IMR-90 (cell line): ENCODE measurements at regions not wholly inside any gene's neighbourhood (a gene's known extent, or its start where the extent isn't known, plus 50 kb on each side); places are given as distances from the start of the nearest gene placed in this dataset.

Experiments used
- ATAC-seq: fragments of 200-7000 bp; cut with Tn5 transposase; 2 replicates; pipeline ENCODE4 v1.9.1; 2020; ENCODE audit warnings: low read depth, mild to moderate bottlenecking, moderate library complexity
- BruUV-seq: library from RNA; stranded (reverse); fragments of 400-500 nt; replicated peaks from 2 replicates; lab custom pipeline; 2021; lab: Mats Ljungman, UMichigan
- CTCF ChIA-PET: fragments of 300-600 bp; formaldehyde crosslinking; extraction: SDS; loops from one replicate; lab custom pipeline; 2021; ENCODE audit warnings: antibody characterized with exemption; lab: Yijun Ruan, JAX
- POLR2A ChIA-PET: fragments of 300-600 bp; sonication (Branson Sonifier 250); formaldehyde crosslinking; loops from one replicate; lab custom pipeline; 2022; ENCODE audit warnings: antibody characterized with exemption; ENCODE audit not compliant: unreplicated experiment; lab: Charles Lee
- DNase-seq: peaks from one replicate; pipeline ENCODE4 v3.0.0; 2013
- H2AFZ ChIP-seq: replicated peaks from 2 replicates; pipeline ENCODE3; 2013; ENCODE audit warnings: low read length, mild to moderate bottlenecking; ENCODE audit not compliant: poor library complexity
- H2AK5ac ChIP-seq: 2 replicates; pipeline ENCODE4 v1.6.1; 2013; ENCODE audit warnings: low read depth, low read length, inconsistent platforms
- H2AK9ac ChIP-seq: replicated peaks from 2 replicates; pipeline ENCODE3; 2013; ENCODE audit warnings: mild to moderate bottlenecking, low read depth, low read length, moderate library complexity; ENCODE audit not compliant: poor library complexity
- H2BK120ac ChIP-seq: 2 replicates; pipeline ENCODE4 v1.6.1; 2013; ENCODE audit warnings: low read depth, low read length, inconsistent platforms
- H2BK15ac ChIP-seq: 3 replicates; pipeline ENCODE4 v1.6.1; 2013; ENCODE audit warnings: low read depth, low read length, inconsistent platforms
- H2BK20ac ChIP-seq: 2 replicates; pipeline ENCODE4 v1.6.1; 2013; ENCODE audit warnings: low read depth, mild to moderate bottlenecking, inconsistent platforms, low read length, moderate library complexity
- H2BK5ac ChIP-seq: 2 replicates; pipeline ENCODE4 v1.6.1; 2013; ENCODE audit warnings: mild to moderate bottlenecking, low read depth, low read length, inconsistent platforms; ENCODE audit not compliant: poor library complexity, severe bottlenecking
- H3K14ac ChIP-seq: replicated peaks from 2 replicates; pipeline ENCODE4 v1.6.1; 2013; ENCODE audit warnings: low read depth, low read length, inconsistent platforms
- H3K18ac ChIP-seq: 2 replicates; pipeline ENCODE4 v1.6.1; 2013; ENCODE audit warnings: low read depth, low read length, control low read depth
- H3K23ac ChIP-seq: 2 replicates; pipeline ENCODE4 v1.6.1; 2013; ENCODE audit warnings: low read depth, low read length, inconsistent platforms
- H3K27ac ChIP-seq: 2 replicates; pipeline ENCODE4 v1.5.1; 2013; ENCODE audit warnings: mild to moderate bottlenecking, control low read depth, low read length; ENCODE audit not compliant: insufficient read depth
- H3K27me3 ChIP-seq: 2 replicates; pipeline ENCODE4 v1.6.1; 2013; ENCODE audit warnings: low read length; ENCODE audit not compliant: control insufficient read depth, insufficient read depth
- H3K36me3 ChIP-seq: 2 replicates; pipeline ENCODE4 v1.6.1; 2013; ENCODE audit warnings: low read length, mixed read lengths; ENCODE audit not compliant: control insufficient read depth, insufficient read depth
- H3K4ac ChIP-seq: 2 replicates; pipeline ENCODE4 v1.6.1; 2013; ENCODE audit warnings: low read depth, low read length, inconsistent platforms
- H3K4me1 ChIP-seq: 2 replicates; pipeline ENCODE4 v1.6.1; 2013; ENCODE audit warnings: low read length, mixed read lengths; ENCODE audit not compliant: control insufficient read depth, insufficient read depth
- H3K4me2 ChIP-seq: 2 replicates; pipeline ENCODE4 v1.6.1; 2013; ENCODE audit warnings: low read depth, mild to moderate bottlenecking, control low read depth, low read length, moderate library complexity
- H3K4me3 ChIP-seq: 2 replicates; pipeline ENCODE4 v1.5.1; 2013; ENCODE audit warnings: low read depth, mild to moderate bottlenecking, control low read depth, low read length, moderate library complexity; ENCODE audit not compliant: insufficient read depth
- H3K56ac ChIP-seq: 2 replicates; pipeline ENCODE4 v1.6.1; 2013; ENCODE audit warnings: low read length, inconsistent platforms; ENCODE audit not compliant: insufficient read depth; ENCODE audit errors: extremely low read depth
- H3K79me1 ChIP-seq, 2 experiments: 2 replicates each; pipeline ENCODE4 v1.6.1; 2013; ENCODE audit warnings: low read length in 2 of 2, inconsistent platforms in 1 of 2, low read depth in 1 of 2
- H3K9ac ChIP-seq: 2 replicates; pipeline ENCODE4 v1.6.1; 2013; ENCODE audit warnings: low read depth, low read length, control low read depth
- H3K9me1 ChIP-seq: 2 replicates; pipeline ENCODE4 v1.6.1; 2013; ENCODE audit warnings: low read length, inconsistent platforms; ENCODE audit not compliant: insufficient read depth
- H3K9me3 ChIP-seq: 2 replicates; pipeline ENCODE4 v1.6.1; 2013; ENCODE audit warnings: low read length; ENCODE audit not compliant: control insufficient read depth, insufficient read depth
- H4K20me1 ChIP-seq: 2 replicates; pipeline ENCODE4 v1.6.1; 2013; ENCODE audit warnings: low read length, inconsistent platforms; ENCODE audit not compliant: insufficient read depth
- H4K5ac ChIP-seq: 2 replicates; pipeline ENCODE4 v1.6.1; 2013; ENCODE audit warnings: mild to moderate bottlenecking, low read depth, low read length, control low read depth
- H4K8ac ChIP-seq, 2 experiments: 2 replicates each; pipeline ENCODE4 v1.6.1; 2013; ENCODE audit warnings: low read depth in 2 of 2, low read length in 2 of 2, control low read depth in 1 of 2, inconsistent platforms in 1 of 2
- H4K91ac ChIP-seq: 2 replicates; pipeline ENCODE4 v1.6.1; 2013; ENCODE audit warnings: low read depth, low read length, inconsistent platforms; ENCODE audit not compliant: insufficient read depth
- BHLHE40 ChIP-seq: fragments of 150-350 bp; IDR thresholded peaks from 2 replicates; pipeline ENCODE4 v1.6.1; 2016; ENCODE audit warnings: mild to moderate bottlenecking, low read depth, low read length
- CEBPB ChIP-seq: IDR thresholded peaks from 2 replicates; pipeline ENCODE4 v1.6.1; 2012; ENCODE audit warnings: low read depth, low read length, improper control_type of control experiment
- CHD1 ChIP-seq: IDR thresholded peaks from 2 replicates; pipeline ENCODE4 v1.6.1; 2012; ENCODE audit warnings: low read depth, low read length, improper control_type of control experiment
- FOS ChIP-seq: fragments of 150-350 bp; IDR thresholded peaks from 2 replicates; pipeline ENCODE4 v1.6.1; 2016; ENCODE audit warnings: low read depth, low read length
- MAFK ChIP-seq: IDR thresholded peaks from 2 replicates; pipeline ENCODE4 v1.6.1; 2012; ENCODE audit warnings: low read depth, low read length, improper control_type of control experiment
- MAZ ChIP-seq: IDR thresholded peaks from 2 replicates; pipeline ENCODE4 v1.6.1; 2012; ENCODE audit warnings: low read depth, mild to moderate bottlenecking, low read length, improper control_type of control experiment, moderate library complexity, borderline replicate concordance
- MXI1 ChIP-seq: IDR thresholded peaks from 2 replicates; pipeline ENCODE4 v1.6.1; 2012; ENCODE audit warnings: low read depth, mild to moderate bottlenecking, low read length, moderate library complexity, borderline replicate concordance
- NFE2L2 ChIP-seq: fragments of 150-350 bp; IDR thresholded peaks from 2 replicates; pipeline ENCODE4 v1.6.1; 2016; ENCODE audit warnings: low read depth, mild to moderate bottlenecking, low read length
- POLR2A ChIP-seq: IDR thresholded peaks from 2 replicates; pipeline ENCODE4 v1.6.1; 2012; ENCODE audit warnings: mild to moderate bottlenecking, low read depth, low read length
- RAD21 ChIP-seq: IDR thresholded peaks from 2 replicates; pipeline ENCODE4 v1.6.1; 2012; ENCODE audit warnings: low read length, improper control_type of control experiment
- RCOR1 ChIP-seq: IDR thresholded peaks from 2 replicates; pipeline ENCODE4 v1.6.1; 2012; ENCODE audit warnings: mild to moderate bottlenecking, low read length, improper control_type of control experiment; ENCODE audit not compliant: insufficient replicate concordance
- RFX5 ChIP-seq: IDR thresholded peaks from 2 replicates; pipeline ENCODE4 v1.8.0; 2012; ENCODE audit warnings: low read depth, mild to moderate bottlenecking, low read length, moderate library complexity
- WGBS, 2 experiments: methylation state at CpG; one replicate each; pipeline versions ENCODE4 v1.1.5 to v1.1.7; 2013; ENCODE audit warnings: missing lambda C conversion rate in 2 of 2; ENCODE audit not compliant: insufficient read length in 1 of 2; ENCODE audit errors: extremely low coverage in 2 of 2; 5-methylcytosine and 5-hydroxymethylcytosine counted together
- dilution Hi-C: fragments of 300-500 bp; cut with HindIII; formaldehyde crosslinking; loops from one replicate; pipeline ENCODE4 v1.14.3; 2018; ENCODE audit warnings: low sequenced_read_pairs; ENCODE audit not compliant: unreplicated experiment
- in situ Hi-C: fragments of 300-500 bp; cut with MboI; formaldehyde crosslinking; loops from 3 replicates; pipeline ENCODE4 v1.14.3; 2019; ENCODE audit warnings: low sequenced_read_pairs, inconsistent platforms, mixed read lengths
- intact Hi-C: fragments of 100-400 bp; cut with micrococcal nuclease; formaldehyde crosslinking; loops from 2 replicates; pipeline ENCODE4 v1.10.0; 2022
- TF ChIP-seq, protein P1 (sequence below): conservative IDR thresholded peaks from 2 replicates; pipeline ENCODE4 v1.5.1; 2012; ENCODE audit warnings: mild to moderate bottlenecking, low read depth, low read length, improper control_type of control experiment
- TF ChIP-seq, protein P2 (sequence below): fragments of 150-350 bp; IDR thresholded peaks from 2 replicates; pipeline ENCODE4 v1.6.1; 2016; ENCODE audit warnings: low read depth, mild to moderate bottlenecking, low read length, moderate library complexity, borderline replicate concordance
- TF ChIP-seq, protein P3 (sequence below): fragments of 150-350 bp; IDR thresholded peaks from 2 replicates; pipeline ENCODE4 v1.6.1; 2017; ENCODE audit warnings: mild to moderate bottlenecking, antibody characterized with exemption, low read length, low read depth

DNA sequence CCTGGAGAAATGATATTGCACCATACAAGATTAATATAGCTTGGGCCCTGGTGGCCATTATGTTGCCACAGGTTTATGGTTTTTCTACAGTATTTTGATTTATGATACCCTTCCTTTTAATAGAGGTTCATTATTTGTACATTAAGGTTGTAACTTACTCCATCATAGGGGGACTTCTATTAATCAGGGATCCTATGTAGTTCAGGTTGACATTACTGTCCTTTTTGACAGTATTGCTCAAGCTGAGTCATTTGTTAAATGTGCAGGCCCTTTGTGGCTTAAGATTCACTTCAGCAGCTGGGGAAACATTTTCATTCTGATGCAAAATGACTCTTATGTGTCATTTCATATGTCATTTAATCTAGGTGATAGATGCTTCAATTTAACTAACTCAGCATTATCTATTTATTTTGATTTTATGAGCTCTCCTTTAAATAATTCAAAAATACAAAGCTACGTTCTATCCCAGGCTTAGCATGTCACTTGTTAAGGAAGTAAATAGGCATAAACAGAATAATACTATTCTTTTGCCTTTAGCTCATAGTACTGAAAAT lies 686.9 kb upstream of the NCAM2 start:
- Histone ChIP-seq H3K23ac (no peak overlapping the region), H3K14ac (no peak overlapping the region), H3K27me3 (no peaks in the 10 kb centered on the region), H2BK15ac (no peak overlapping the region), H2AK9ac (no peak overlapping the region), H2BK120ac (no peak overlapping the region), H4K8ac (no peak overlapping the region), H3K9me1 (no peaks in the 10 kb centered on the region), H3K4me2 (no peak overlapping the region), H2BK5ac (no peak overlapping the region), H3K56ac (no peak overlapping the region), H3K18ac (no peak overlapping the region), H3K79me1 (no peaks in the 10 kb centered on the region), H3K4me3 (no peak overlapping the region), H3K36me3 (no peaks in the 10 kb centered on the region), H3K4me1 (no peaks in the 10 kb centered on the region), H3K9ac (no peak overlapping the region), H3K4ac (no peak overlapping the region), H2AFZ (no peak overlapping the region), H2AK5ac (no peak overlapping the region), H2BK20ac (no peak overlapping the region), H4K20me1 (no peaks in the 10 kb centered on the region), H3K27ac (no peak overlapping the region), H4K5ac (no peak overlapping the region), H4K91ac (no peak overlapping the region), H3K9me3 (peaks cover 4% of the 10 kb centered on the region; the same call in 1 of the 2 replicates)
- intact Hi-C loops, result no loop called here
- POLR2A ChIA-PET, result no interaction called here
- in situ Hi-C loops, result no loop called here
- ATAC-seq (no peak), DNase-seq (no peak)
- TF ChIP-seq MXI1, result no peak
- no peak for TF ChIP-seq POLR2A
- no peak for TF ChIP-seq RAD21
- TF ChIP-seq, protein P1, sequence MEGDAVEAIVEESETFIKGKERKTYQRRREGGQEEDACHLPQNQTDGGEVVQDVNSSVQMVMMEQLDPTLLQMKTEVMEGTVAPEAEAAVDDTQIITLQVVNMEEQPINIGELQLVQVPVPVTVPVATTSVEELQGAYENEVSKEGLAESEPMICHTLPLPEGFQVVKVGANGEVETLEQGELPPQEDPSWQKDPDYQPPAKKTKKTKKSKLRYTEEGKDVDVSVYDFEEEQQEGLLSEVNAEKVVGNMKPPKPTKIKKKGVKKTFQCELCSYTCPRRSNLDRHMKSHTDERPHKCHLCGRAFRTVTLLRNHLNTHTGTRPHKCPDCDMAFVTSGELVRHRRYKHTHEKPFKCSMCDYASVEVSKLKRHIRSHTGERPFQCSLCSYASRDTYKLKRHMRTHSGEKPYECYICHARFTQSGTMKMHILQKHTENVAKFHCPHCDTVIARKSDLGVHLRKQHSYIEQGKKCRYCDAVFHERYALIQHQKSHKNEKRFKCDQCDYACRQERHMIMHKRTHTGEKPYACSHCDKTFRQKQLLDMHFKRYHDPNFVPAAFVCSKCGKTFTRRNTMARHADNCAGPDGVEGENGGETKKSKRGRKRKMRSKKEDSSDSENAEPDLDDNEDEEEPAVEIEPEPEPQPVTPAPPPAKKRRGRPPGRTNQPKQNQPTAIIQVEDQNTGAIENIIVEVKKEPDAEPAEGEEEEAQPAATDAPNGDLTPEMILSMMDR, result no peak
- no peak for TF ChIP-seq BHLHE40
- TF ChIP-seq RCOR1, result no peak
- no peak for TF ChIP-seq CHD1
- no peak for TF ChIP-seq MAZ
- TF ChIP-seq, protein P2, sequence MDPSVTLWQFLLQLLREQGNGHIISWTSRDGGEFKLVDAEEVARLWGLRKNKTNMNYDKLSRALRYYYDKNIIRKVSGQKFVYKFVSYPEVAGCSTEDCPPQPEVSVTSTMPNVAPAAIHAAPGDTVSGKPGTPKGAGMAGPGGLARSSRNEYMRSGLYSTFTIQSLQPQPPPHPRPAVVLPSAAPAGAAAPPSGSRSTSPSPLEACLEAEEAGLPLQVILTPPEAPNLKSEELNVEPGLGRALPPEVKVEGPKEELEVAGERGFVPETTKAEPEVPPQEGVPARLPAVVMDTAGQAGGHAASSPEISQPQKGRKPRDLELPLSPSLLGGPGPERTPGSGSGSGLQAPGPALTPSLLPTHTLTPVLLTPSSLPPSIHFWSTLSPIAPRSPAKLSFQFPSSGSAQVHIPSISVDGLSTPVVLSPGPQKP, result no peak
- TF ChIP-seq MAFK, result no peak
- no peak for TF ChIP-seq CEBPB
- no peak for TF ChIP-seq FOS
- TF ChIP-seq RFX5, result no peak
- TF ChIP-seq, protein P3, sequence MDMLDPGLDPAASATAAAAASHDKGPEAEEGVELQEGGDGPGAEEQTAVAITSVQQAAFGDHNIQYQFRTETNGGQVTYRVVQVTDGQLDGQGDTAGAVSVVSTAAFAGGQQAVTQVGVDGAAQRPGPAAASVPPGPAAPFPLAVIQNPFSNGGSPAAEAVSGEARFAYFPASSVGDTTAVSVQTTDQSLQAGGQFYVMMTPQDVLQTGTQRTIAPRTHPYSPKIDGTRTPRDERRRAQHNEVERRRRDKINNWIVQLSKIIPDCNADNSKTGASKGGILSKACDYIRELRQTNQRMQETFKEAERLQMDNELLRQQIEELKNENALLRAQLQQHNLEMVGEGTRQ, result no peak
- TF ChIP-seq NFE2L2, result no peak
- dilution Hi-C loops, result no loop called here
- no CpG with 5 or more reads among the region's 1 CpG for WGBS, 2 experiments
- CTCF ChIA-PET, result interaction anchor here (0.7 kb wide), 1 partner anchor 65 kb away, joined by 4 read pairs; no protein-coding TSS in a partner anchor
- no TSS peak for BruUV-seq
